SK-N-SH (cell line): ENCODE measurements at regions not wholly inside any gene's neighbourhood (a gene's known extent, or its start where the extent isn't known, plus 50 kb on each side); places are given as distances from the start of the nearest gene placed in this dataset.
A peak's percentile ranks its signal among the peaks of the same experiment; 100 is the strongest.

ENCODE experiments used
- EP300 ChIP-seq, 2 experiments: IDR thresholded peaks; 2 replicates each; pipeline versions ENCODE4 v1.4.0 to v1.6.1; 2012; ENCODE audit warnings: borderline replicate concordance in 1 of 2, low read depth in 1 of 2, low read length in 1 of 2
- JUND ChIP-seq: IDR thresholded peaks from 2 replicates; pipeline ENCODE4 v1.4.0; 2012
- MEF2A ChIP-seq: IDR thresholded peaks from 2 replicates; pipeline ENCODE4 v1.4.0; 2012; ENCODE audit warnings: low read depth, borderline replicate concordance
- MXI1 ChIP-seq: IDR thresholded peaks from 2 replicates; pipeline ENCODE4 v1.6.1; 2012; ENCODE audit warnings: mild to moderate bottlenecking, low read depth, low read length, improper control_type of control experiment
- NFIC ChIP-seq: IDR thresholded peaks from 2 replicates; pipeline ENCODE4 v1.4.0; 2012; ENCODE audit warnings: borderline replicate concordance
- RAD21 ChIP-seq: IDR thresholded peaks from 2 replicates; pipeline ENCODE4 v1.6.1; 2012; ENCODE audit warnings: mild to moderate bottlenecking, low read length
- RCOR1 ChIP-seq: fragments of 150-350 bp; IDR thresholded peaks from 2 replicates; pipeline ENCODE4 v1.6.1; 2017; ENCODE audit warnings: antibody characterized with exemption, low read length
- SIN3A ChIP-seq: IDR thresholded peaks from 2 replicates; pipeline ENCODE4 v1.6.1; 2012; ENCODE audit warnings: low read depth, mild to moderate bottlenecking, low read length, moderate library complexity, borderline replicate concordance
- TEAD4 ChIP-seq: IDR thresholded peaks from 2 replicates; pipeline ENCODE4 v1.4.0; 2012; ENCODE audit warnings: mild to moderate bottlenecking, borderline replicate concordance; ENCODE audit not compliant: insufficient read depth
- USF1 ChIP-seq: IDR thresholded peaks from 2 replicates; pipeline ENCODE4 v1.4.0; 2012; ENCODE audit warnings: low read depth, borderline replicate concordance
- USF2 ChIP-seq: fragments of 150-350 bp; IDR thresholded peaks from 2 replicates; pipeline ENCODE4 v1.6.1; 2017; ENCODE audit warnings: antibody characterized with exemption, low read length, low read depth, borderline replicate concordance
- YY1 ChIP-seq: IDR thresholded peaks from 2 replicates; pipeline ENCODE4 v1.4.0; 2012; ENCODE audit warnings: low read depth, mild to moderate bottlenecking

- TF ChIP-seq USF1 (no peak), RCOR1 (no peak), MXI1 (no peak), MEF2A (peak; percentile 71; the same call in 1 of the 2 replicates), RAD21 (no peak), USF2 (no peak), SIN3A (no peak), JUND (peak; percentile 80), EP300 (IDR thresholded peaks at IDR 0.05; ENCODE audit: borderline replicate concordance in 1 of 2, low read depth in 1 of 2, low read length in 1 of 2) (peak in 1 of 2 experiments; percentile 78; a peak in 1 of 4 replicates), NFIC (peak; percentile 79), YY1 (peak; percentile 43; the same call in 1 of the 2 replicates), TEAD4 (peak; percentile 78)
These were observed 50.2 kb upstream of the LHX8 start (continued) for GRCh38 chr1:75083848-75084514.
